ENCODE measurements at regions not wholly inside any gene's neighbourhood (a gene's known extent, or its start where the extent isn't known, plus 50 kb on each side); places are given as distances from the start of the nearest gene placed in this dataset.
A peak's percentile ranks its signal among the peaks of the same experiment; 100 is the strongest.

- H3K27me3 ChIP-seq (ENCODE audit: control insufficient read depth, insufficient read depth, low read length) = no peaks in the 10 kb centered on the region
- H3K9ac ChIP-seq (ENCODE audit: low read length in 3 of 3) = no peak overlapping the region
- no peaks in the 10 kb centered on the region for H3K36me3 ChIP-seq (ENCODE audit: control insufficient read depth in 2 of 3, insufficient read depth in 3 of 3, low read length in 3 of 3)
- H3K9me3 ChIP-seq (ENCODE audit: control insufficient read depth in 2 of 3, insufficient read depth in 1 of 3, low read length in 3 of 3) = no peaks in the 10 kb centered on the region
- H3K4me3 ChIP-seq (ENCODE audit: low read length in 3 of 3) = no peak overlapping the region
- DNase-seq = no peak
- TF ChIP-seq CTCF (IDR thresholded peaks at IDR 0.05; ENCODE audit: borderline replicate concordance, extremely low read depth, insufficient read depth) = no peak
- no peaks in the 10 kb centered on the region for H3K4me1 ChIP-seq (ENCODE audit: control insufficient read depth in 2 of 3, insufficient read depth in 2 of 3, low read depth in 1 of 3, low read length in 3 of 3)
- FAIRE-seq = no peak
- intact Hi-C loops (cut with DNase I) = no loop called here
- H3K27ac ChIP-seq (ENCODE audit: low read depth in 2 of 2, low read length in 2 of 2) = no peak overlapping the region
These were observed 179.8 kb downstream of the MED10 start for GRCh38 chr5:6198531-6198930.

- intact Hi-C loops (cut with DNase I) = no loop called here
- Histone ChIP-seq H3K27me3 (ENCODE audit: control insufficient read depth, insufficient read depth, low read length) (no peaks in the 10 kb centered on the region), H3K9ac (ENCODE audit: low read length in 3 of 3) (no peak overlapping the region), H3K36me3 (ENCODE audit: control insufficient read depth in 2 of 3, insufficient read depth in 3 of 3, low read length in 3 of 3) (no peaks in the 10 kb centered on the region), H3K27ac (ENCODE audit: low read depth in 2 of 2, low read length in 2 of 2) (no peak overlapping the region), H3K9me3 (ENCODE audit: control insufficient read depth in 2 of 3, insufficient read depth in 1 of 3, low read length in 3 of 3) (no peaks in the 10 kb centered on the region), H3K4me3 (ENCODE audit: low read length in 3 of 3) (no peak overlapping the region), H3K4me1 (ENCODE audit: control insufficient read depth in 2 of 3, insufficient read depth in 2 of 3, low read depth in 1 of 3, low read length in 3 of 3) (no peaks in the 10 kb centered on the region)
- FAIRE-seq = no peak
- no peak for TF ChIP-seq CTCF (IDR thresholded peaks at IDR 0.05; ENCODE audit: borderline replicate concordance, extremely low read depth, insufficient read depth)
- no peak for DNase-seq
These were observed 180.9 kb downstream of the MED10 start for GRCh38 chr5:6197427-6197826.

- DNase-seq (peak in 1 of 5 donors; percentile 7), FAIRE-seq (no peak)
- Histone ChIP-seq H3K27ac (ENCODE audit: low read depth in 2 of 2, low read length in 2 of 2) (no peak overlapping the region), H3K4me3 (ENCODE audit: low read length in 3 of 3) (no peak overlapping the region), H3K9ac (ENCODE audit: low read length in 3 of 3) (no peak overlapping the region), H3K4me1 (ENCODE audit: control insufficient read depth in 2 of 3, insufficient read depth in 2 of 3, low read depth in 1 of 3, low read length in 3 of 3) (no peaks in the 10 kb centered on the region), H3K9me3 (ENCODE audit: control insufficient read depth in 2 of 3, insufficient read depth in 1 of 3, low read length in 3 of 3) (no peaks in the 10 kb centered on the region), H3K27me3 (ENCODE audit: control insufficient read depth, insufficient read depth, low read length) (no peaks in the 10 kb centered on the region), H3K36me3 (ENCODE audit: control insufficient read depth in 2 of 3, insufficient read depth in 3 of 3, low read length in 3 of 3) (no peaks in the 10 kb centered on the region)
- TF ChIP-seq CTCF (IDR thresholded peaks at IDR 0.05; ENCODE audit: borderline replicate concordance, extremely low read depth, insufficient read depth) = no peak
- intact Hi-C loops (cut with DNase I) = no loop called here
These were observed 182.5 kb downstream of the MED10 start for GRCh38 chr5:6195711-6196358.
